A549 (cell line): ENCODE measurements at regions not wholly inside any gene's neighbourhood (a gene's known extent, or its start where the extent isn't known, plus 50 kb on each side); places are given as distances from the start of the nearest gene placed in this dataset.
A peak's percentile ranks its signal among the peaks of the same experiment; 100 is the strongest.

Experiments
- ATAC-seq, 2 experiments: fragments of 200-7000 bp in 1 of 2; fragments of >200 bp in 1 of 2; cut with Nextera tagmentation in 1 of 2; cut with Tn5 transposase in 1 of 2; 3 replicates each; pipeline versions ENCODE4 v1.8.0 to v1.9.1; 2018 to 2020; ENCODE audit warnings: mild to moderate bottlenecking in 1 of 2, moderate library complexity in 1 of 2
- CTCF ChIA-PET: fragments of 300-600 bp; sonication (Branson Sonifier 250); formaldehyde crosslinking; extraction: SDS; loops from one replicate; lab custom pipeline; 2021; ENCODE audit warnings: antibody characterized with exemption, inconsistent platforms; lab: Yijun Ruan, JAX
- POLR2A ChIA-PET: fragments of 350-600 bp; formaldehyde crosslinking; extraction: SDS; loops from one replicate; lab custom pipeline; 2021; ENCODE audit warnings: antibody characterized with exemption, inconsistent platforms; lab: Yijun Ruan, JAX
- DNase-seq, 2 experiments: peaks; one replicate each; pipeline versions ENCODE4 v3.0.0 to v3.0.0-alpha.2; 2011 to 2016; ENCODE audit warnings: low read depth in 1 of 2, low spot score in 1 of 2
- FAIRE-seq: peaks from 2 replicates; lab custom pipeline; 2011; peaks lifted over from hg19 to GRCh38; lab: Jason Lieb, UNC
- H3K27ac ChIP-seq, 2 experiments: fragments of >200 bp; sonication (Bioruptor Twin); formaldehyde crosslinking; 3 replicates each; pipeline ENCODE4 v1.5.1; 2016 to 2017
- H3K4me1 ChIP-seq: fragments of >200 bp; sonication (Bioruptor Twin); formaldehyde crosslinking; 3 replicates; pipeline ENCODE4 v1.6.1; 2016
- H3K4me2 ChIP-seq: fragments of >200 bp; sonication (Bioruptor Twin); formaldehyde crosslinking; 3 replicates; pipeline ENCODE4 v1.6.1; 2016
- H3K4me3 ChIP-seq: fragments of >200 bp; sonication (Bioruptor Twin); formaldehyde crosslinking; 3 replicates; pipeline ENCODE4 v1.5.1; 2016
- H3K9me3 ChIP-seq: fragments of >200 bp; sonication (Bioruptor Twin); formaldehyde crosslinking; 3 replicates; pipeline ENCODE4 v1.6.1; 2016
- CEBPB ChIP-seq, 2 experiments: fragments of >200 bp in 1 of 2; sonication (Bioruptor Twin) in 1 of 2; formaldehyde crosslinking in 1 of 2; IDR thresholded peaks; 2 replicates each; pipeline ENCODE4 v1.6.1; 2012 to 2016
- CHD2 ChIP-seq: fragments of 150-350 bp; IDR thresholded peaks from 2 replicates; pipeline ENCODE4 v1.6.1; 2014; ENCODE audit warnings: low read length; ENCODE audit not compliant: partially characterized antibody
- EHF ChIP-seq: fragments of 250-450 bp; sonication (Bioruptor Pico); IDR thresholded peaks from 2 replicates; pipeline ENCODE4 v1.5.0; 2020; ENCODE audit warnings: mild to moderate bottlenecking
- EHMT2 ChIP-seq: fragments of 200-600 bp; sonication (generic); IDR thresholded peaks from 2 replicates; pipeline ENCODE4 v1.6.1; 2016; ENCODE audit warnings: antibody characterized with exemption, low read depth, mild to moderate bottlenecking, moderate library complexity
- FOSL2 ChIP-seq, 2 experiments: fragments of 450-650 bp in 1 of 2; fragments of >200 bp in 1 of 2; sonication (Bioruptor Twin) in 1 of 2; formaldehyde crosslinking; IDR thresholded peaks; 2 replicates each; pipeline versions ENCODE4 v1.5.0 to v1.6.1; 2016 to 2020; ENCODE audit warnings: mild to moderate bottlenecking in 1 of 2, moderate library complexity in 1 of 2
- FOXS1 ChIP-seq: fragments of 250-450 bp; sonication (Bioruptor Pico); IDR thresholded peaks from 2 replicates; pipeline ENCODE4 v1.5.0; 2020; ENCODE audit warnings: mild to moderate bottlenecking, moderate library complexity
- HOXB5 ChIP-seq: fragments of 250-450 bp; sonication (Bioruptor Pico); IDR thresholded peaks from 2 replicates; pipeline ENCODE4 v1.5.0; 2020; ENCODE audit warnings: mild to moderate bottlenecking, moderate library complexity
- MAFK ChIP-seq: fragments of 450-650 bp; IDR thresholded peaks from 2 replicates; pipeline ENCODE4 v1.6.1; 2014; ENCODE audit not compliant: partially characterized antibody
- NFE2L2 ChIP-seq: fragments of 150-350 bp; conservative IDR thresholded peaks from 2 replicates; pipeline ENCODE4 v1.6.1; 2014; ENCODE audit warnings: low read length
- PHF8 ChIP-seq: fragments of 200-600 bp; sonication (generic); IDR thresholded peaks from 2 replicates; pipeline ENCODE4 v1.6.1; 2016; ENCODE audit warnings: low read depth, mild to moderate bottlenecking, antibody characterized with exemption, moderate library complexity, borderline replicate concordance
- POLR2A ChIP-seq: IDR thresholded peaks from 2 replicates; pipeline ENCODE4 v1.6.1; 2012; ENCODE audit warnings: mild to moderate bottlenecking, low read length
- POLR2AphosphoS2 ChIP-seq: conservative IDR thresholded peaks from 2 replicates; pipeline ENCODE4 v1.6.1; 2012; ENCODE audit warnings: low read length, improper control_type of control experiment, inconsistent platforms
- SMC3 ChIP-seq: fragments of >200 bp; sonication (Bioruptor Twin); formaldehyde crosslinking; IDR thresholded peaks from 3 replicates; pipeline ENCODE4 v1.6.1; 2018; ENCODE audit warnings: inconsistent platforms
- WGBS: methylation state at CpG from one replicate; pipeline ENCODE4 v1.1.6; 2017; ENCODE audit errors: missing lambda C conversion rate; 5-methylcytosine and 5-hydroxymethylcytosine counted together
- TF ChIP-seq, protein P1 (sequence below): fragments of 250-450 bp; sonication (Bioruptor Pico); IDR thresholded peaks from 2 replicates; pipeline ENCODE4 v1.5.0; 2020; ENCODE audit warnings: low read depth, mild to moderate bottlenecking, moderate library complexity
- TF ChIP-seq, protein P2 (sequence below): IDR thresholded peaks from 2 replicates; pipeline ENCODE4 v1.6.1; 2012; ENCODE audit warnings: low read depth, borderline replicate concordance
- TF ChIP-seq, protein P3 (sequence below): fragments of 450-650 bp; IDR thresholded peaks from 2 replicates; pipeline ENCODE4 v1.6.1; 2014; ENCODE audit warnings: antibody characterized with exemption
- TF ChIP-seq, protein P4 (sequence below): IDR thresholded peaks from 2 replicates; pipeline ENCODE4 v1.6.1; 2012
- TF ChIP-seq, protein P5 (sequence below): IDR thresholded peaks from 2 replicates; pipeline ENCODE4 v1.6.1; 2012
- TF ChIP-seq, protein P6 (sequence below): fragments of 200-600 bp; sonication (generic); IDR thresholded peaks from 2 replicates; pipeline ENCODE4 v1.6.1; 2016; ENCODE audit warnings: antibody characterized with exemption, mild to moderate bottlenecking, moderate library complexity

DNA sequence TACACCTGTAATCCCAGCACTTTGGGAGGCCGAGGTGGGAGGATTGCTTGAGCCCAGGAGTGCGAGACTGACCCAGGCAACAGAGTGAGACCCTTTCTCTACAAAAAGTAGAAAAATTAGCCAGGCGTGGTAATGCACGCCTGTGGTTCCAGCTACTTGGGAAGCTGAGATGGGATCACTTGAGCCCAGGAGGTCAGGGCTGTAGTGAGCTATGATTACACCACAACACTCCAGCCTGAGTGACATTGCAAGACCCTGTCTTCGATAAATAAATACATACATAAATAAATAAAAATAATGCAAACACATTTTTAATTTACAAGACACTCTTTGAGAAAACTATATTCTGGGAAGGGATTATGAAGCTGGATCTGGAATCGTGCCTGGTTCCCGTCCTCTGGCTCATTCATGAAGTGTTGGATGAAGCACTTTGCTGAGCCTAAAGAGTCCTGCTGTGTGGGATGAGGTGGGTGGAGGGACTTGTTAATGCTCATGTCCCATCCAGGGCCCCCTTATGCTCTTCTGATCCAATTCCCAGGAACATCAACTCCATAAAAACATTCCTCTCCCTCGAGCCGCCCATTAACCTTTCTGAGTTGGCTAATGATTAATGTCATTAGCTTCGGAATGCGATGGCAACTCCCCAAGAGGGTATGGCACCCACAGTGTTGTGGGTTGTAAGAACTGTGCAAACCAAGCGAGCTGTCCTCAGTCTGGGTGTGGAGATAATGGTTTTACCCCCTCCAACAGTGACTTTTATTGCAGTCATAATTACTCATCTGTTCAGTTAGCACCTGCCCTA lies 236.3 kb downstream of the BAMBI start (continued):
- TF ChIP-seq FOSL2 (IDR thresholded peaks at IDR 0.05): no peak
- peak; percentile 31; the same call in 1 of the 2 replicates for TF ChIP-seq FOSL2 (CRISPR knock-in tag; IDR thresholded peaks at IDR 0.05)
- TF ChIP-seq, protein P1, sequence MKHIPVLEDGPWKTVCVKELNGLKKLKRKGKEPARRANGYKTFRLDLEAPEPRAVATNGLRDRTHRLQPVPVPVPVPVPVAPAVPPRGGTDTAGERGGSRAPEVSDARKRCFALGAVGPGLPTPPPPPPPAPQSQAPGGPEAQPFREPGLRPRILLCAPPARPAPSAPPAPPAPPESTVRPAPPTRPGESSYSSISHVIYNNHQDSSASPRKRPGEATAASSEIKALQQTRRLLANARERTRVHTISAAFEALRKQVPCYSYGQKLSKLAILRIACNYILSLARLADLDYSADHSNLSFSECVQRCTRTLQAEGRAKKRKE (CRISPR knock-in tag): no peak

DNA sequence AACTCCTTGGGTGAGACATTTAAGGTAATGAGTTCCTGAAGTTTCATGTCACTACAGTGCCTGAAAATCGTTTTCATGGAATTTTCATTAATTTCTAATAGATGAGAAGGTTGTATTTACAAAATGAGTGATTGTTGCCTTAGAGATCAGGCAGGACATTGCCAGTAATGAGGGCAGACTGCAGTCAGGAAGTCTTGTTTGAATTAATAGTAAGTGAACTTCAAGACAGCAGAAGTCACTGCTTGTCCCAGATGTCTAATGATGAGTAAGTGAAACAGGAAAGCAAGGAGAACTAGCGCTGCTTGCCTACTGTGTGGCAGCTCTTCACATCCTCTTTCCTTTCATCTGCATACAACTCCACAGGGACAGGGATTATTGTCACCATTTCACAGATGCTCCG lies 237.4 kb downstream of the BAMBI start:
- no peak for ATAC-seq
- ChIA-PET CTCF (interaction anchor here (1.2 to 1.7 kb wide), 2 partner anchors 245 to 251 kb away, joined by 3 to 4 read pairs; no protein-coding TSS in a partner anchor), POLR2A (interaction anchor here (1.4 kb wide), 1 partner anchor 237 kb away, joined by 3 read pairs; the partner anchor contains the start of gene BAMBI)
- Histone ChIP-seq H3K9me3 (no peaks in the 10 kb centered on the region), H3K27ac (peak overlapping the region; percentile 17 to 51; a peak in 5 of 6 replicates), H3K4me1 (peaks cover 37% of the 10 kb centered on the region), H3K4me2 (peak overlapping the region; percentile 65), H3K4me3 (no peak overlapping the region)
- TF ChIP-seq MAFK: peak; percentile 13
- no peak for TF ChIP-seq FOXS1 (CRISPR knock-in tag)
- TF ChIP-seq, protein P2, sequence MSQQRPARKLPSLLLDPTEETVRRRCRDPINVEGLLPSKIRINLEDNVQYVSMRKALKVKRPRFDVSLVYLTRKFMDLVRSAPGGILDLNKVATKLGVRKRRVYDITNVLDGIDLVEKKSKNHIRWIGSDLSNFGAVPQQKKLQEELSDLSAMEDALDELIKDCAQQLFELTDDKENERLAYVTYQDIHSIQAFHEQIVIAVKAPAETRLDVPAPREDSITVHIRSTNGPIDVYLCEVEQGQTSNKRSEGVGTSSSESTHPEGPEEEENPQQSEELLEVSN: no peak
- no peak for FAIRE-seq
- 45% methylated on average over 3 of the region's 3 CpGs for WGBS
- peak in 1 of 2 experiments; percentile 48 for DNase-seq

DNA sequence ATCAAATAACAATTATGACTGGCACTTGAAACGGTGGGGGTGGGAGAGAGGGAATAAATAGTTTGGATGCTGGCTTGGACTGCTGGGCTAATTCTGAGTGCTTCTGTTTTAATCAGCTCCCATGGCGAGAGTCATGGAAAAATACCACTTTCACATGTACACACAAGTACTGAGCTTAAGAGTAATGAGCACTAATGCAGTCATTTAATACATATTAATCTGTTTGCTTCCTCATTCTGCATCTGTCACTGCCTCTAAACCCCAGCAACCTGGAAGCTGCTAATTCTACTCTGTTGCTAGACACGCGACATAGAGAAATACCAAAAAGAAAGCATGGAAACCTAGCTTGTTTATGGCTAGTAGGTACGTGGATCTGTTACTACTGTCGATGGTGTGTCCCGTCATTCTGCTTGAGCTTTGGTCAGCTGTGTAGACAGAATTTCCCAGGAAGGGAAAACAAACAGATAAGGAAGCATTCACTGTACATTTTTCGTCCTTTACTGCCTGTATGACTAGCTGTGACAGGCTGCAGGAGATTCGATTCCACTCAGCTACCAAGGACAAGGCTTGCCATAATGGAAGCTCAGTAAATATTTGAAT lies 238.8 kb downstream of the BAMBI start:
- ATAC-seq (no peak), FAIRE-seq (no peak), DNase-seq (no peak)
- H3K9me3 ChIP-seq: no peaks in the 10 kb centered on the region
- 80% methylated on average over 9 of the region's 9 CpGs for WGBS
- H3K4me3 ChIP-seq: no peak overlapping the region
- peaks cover 31% of the 10 kb centered on the region for H3K4me1 ChIP-seq
- H3K27ac ChIP-seq: peak overlapping the region in 1 of 2 experiments; percentile 14; a peak in 1 of 6 replicates
- TF ChIP-seq POLR2AphosphoS2: no peak
- no peak for TF ChIP-seq PHF8
- no peak for TF ChIP-seq POLR2A
- TF ChIP-seq MAFK: no peak
- TF ChIP-seq HOXB5 (CRISPR knock-in tag): no peak
- no peak for TF ChIP-seq CHD2
- no peak for TF ChIP-seq EHMT2
- TF ChIP-seq, protein P3, sequence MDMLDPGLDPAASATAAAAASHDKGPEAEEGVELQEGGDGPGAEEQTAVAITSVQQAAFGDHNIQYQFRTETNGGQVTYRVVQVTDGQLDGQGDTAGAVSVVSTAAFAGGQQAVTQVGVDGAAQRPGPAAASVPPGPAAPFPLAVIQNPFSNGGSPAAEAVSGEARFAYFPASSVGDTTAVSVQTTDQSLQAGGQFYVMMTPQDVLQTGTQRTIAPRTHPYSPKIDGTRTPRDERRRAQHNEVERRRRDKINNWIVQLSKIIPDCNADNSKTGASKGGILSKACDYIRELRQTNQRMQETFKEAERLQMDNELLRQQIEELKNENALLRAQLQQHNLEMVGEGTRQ: no peak
- ChIA-PET POLR2A (interaction anchor here (0.9 kb wide), 1 partner anchor 40 kb away, joined by 3 read pairs; no protein-coding TSS in a partner anchor), CTCF (interaction anchor here (0.9 to 2.5 kb wide), 5 partner anchors 8 to 246 kb away, joined by 3 to 14 read pairs (median 3); no protein-coding TSS in a partner anchor)
- no peak overlapping the region for H3K4me2 ChIP-seq

DNA sequence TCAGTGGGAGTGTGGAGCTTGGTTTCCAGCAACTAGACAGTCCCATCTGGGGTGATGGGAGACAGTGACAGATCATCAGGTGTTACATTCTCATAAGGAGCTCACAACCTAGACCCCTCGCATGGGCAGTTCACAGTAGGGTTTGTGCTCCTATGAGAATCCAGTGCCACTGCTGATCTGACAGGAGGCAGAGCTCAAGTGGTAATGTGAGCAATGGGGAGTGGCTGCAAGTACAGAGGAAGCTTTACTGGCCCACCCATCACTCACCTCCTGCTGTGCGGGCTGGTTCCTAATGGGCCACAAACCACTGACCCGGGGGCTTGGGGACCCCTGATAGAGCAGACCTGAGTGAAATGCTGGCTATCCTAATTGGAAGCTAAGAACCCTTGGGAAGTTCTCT lies 242.8 kb downstream of the BAMBI start:
- no peak overlapping the region for H3K4me2 ChIP-seq
- ATAC-seq (no peak), FAIRE-seq (no peak), DNase-seq (no peak)
- CTCF ChIA-PET: interaction anchor here (1.2 to 2.2 kb wide), 4 partner anchors 9 to 256 kb away, joined by 3 to 17 read pairs (median 6); no protein-coding TSS in a partner anchor
- POLR2A ChIA-PET: no interaction called here
- H3K4me3 ChIP-seq: no peak overlapping the region
- 0 out of 3 replicates have a peak, but pooled peaks cover 3% of the 10 kb centered on the region for H3K9me3 ChIP-seq
- WGBS: 77% methylated on average over 3 of the region's 3 CpGs
- H3K27ac ChIP-seq: 0 out of 6 replicates have a peak overlapping the region, but pooled peaks of 1 of the 2 experiments have one; percentile 21
- H3K4me1 ChIP-seq: peaks cover 15% of the 10 kb centered on the region
- TF ChIP-seq CEBPB (IDR thresholded peaks at IDR 0.05) (no peak), MAFK (no peak), NFE2L2 (no peak), EHF (no peak), SMC3 (no peak), FOSL2 (IDR thresholded peaks at IDR 0.05) (no peak), FOSL2 (CRISPR knock-in tag; IDR thresholded peaks at IDR 0.05) (no peak), FOXS1 (CRISPR knock-in tag) (no peak)
- TF ChIP-seq, protein P3: no peak
- TF ChIP-seq, protein P4, sequence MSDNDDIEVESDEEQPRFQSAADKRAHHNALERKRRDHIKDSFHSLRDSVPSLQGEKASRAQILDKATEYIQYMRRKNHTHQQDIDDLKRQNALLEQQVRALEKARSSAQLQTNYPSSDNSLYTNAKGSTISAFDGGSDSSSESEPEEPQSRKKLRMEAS: no peak
- TF ChIP-seq, protein P5, sequence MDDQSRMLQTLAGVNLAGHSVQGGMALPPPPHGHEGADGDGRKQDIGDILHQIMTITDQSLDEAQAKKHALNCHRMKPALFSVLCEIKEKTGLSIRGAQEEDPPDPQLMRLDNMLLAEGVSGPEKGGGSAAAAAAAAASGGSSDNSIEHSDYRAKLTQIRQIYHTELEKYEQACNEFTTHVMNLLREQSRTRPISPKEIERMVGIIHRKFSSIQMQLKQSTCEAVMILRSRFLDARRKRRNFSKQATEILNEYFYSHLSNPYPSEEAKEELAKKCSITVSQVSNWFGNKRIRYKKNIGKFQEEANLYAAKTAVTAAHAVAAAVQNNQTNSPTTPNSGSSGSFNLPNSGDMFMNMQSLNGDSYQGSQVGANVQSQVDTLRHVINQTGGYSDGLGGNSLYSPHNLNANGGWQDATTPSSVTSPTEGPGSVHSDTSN: no peak
- TF ChIP-seq, protein P6, sequence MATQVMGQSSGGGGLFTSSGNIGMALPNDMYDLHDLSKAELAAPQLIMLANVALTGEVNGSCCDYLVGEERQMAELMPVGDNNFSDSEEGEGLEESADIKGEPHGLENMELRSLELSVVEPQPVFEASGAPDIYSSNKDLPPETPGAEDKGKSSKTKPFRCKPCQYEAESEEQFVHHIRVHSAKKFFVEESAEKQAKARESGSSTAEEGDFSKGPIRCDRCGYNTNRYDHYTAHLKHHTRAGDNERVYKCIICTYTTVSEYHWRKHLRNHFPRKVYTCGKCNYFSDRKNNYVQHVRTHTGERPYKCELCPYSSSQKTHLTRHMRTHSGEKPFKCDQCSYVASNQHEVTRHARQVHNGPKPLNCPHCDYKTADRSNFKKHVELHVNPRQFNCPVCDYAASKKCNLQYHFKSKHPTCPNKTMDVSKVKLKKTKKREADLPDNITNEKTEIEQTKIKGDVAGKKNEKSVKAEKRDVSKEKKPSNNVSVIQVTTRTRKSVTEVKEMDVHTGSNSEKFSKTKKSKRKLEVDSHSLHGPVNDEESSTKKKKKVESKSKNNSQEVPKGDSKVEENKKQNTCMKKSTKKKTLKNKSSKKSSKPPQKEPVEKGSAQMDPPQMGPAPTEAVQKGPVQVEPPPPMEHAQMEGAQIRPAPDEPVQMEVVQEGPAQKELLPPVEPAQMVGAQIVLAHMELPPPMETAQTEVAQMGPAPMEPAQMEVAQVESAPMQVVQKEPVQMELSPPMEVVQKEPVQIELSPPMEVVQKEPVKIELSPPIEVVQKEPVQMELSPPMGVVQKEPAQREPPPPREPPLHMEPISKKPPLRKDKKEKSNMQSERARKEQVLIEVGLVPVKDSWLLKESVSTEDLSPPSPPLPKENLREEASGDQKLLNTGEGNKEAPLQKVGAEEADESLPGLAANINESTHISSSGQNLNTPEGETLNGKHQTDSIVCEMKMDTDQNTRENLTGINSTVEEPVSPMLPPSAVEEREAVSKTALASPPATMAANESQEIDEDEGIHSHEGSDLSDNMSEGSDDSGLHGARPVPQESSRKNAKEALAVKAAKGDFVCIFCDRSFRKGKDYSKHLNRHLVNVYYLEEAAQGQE: no peak
